Neuronal stem cell (in vitro differentiated cells): ENCODE measurements at regions not wholly inside any gene's neighbourhood (a gene's known extent, or its start where the extent isn't known, plus 50 kb on each side); places are given as distances from the start of the nearest gene placed in this dataset.

Source experiments
- DNase-seq: peaks from one replicate; pipeline ENCODE4 v3.0.0-alpha.2; 2013; ENCODE audit warnings: low spot score
- H2AFZ ChIP-seq: one replicate; pipeline ENCODE4 v1.6.1; 2013; ENCODE audit warnings: mild to moderate bottlenecking, low read length, inconsistent platforms
- H2AK5ac ChIP-seq: 2 replicates; pipeline ENCODE4 v1.6.1; 2013; ENCODE audit warnings: low read depth, mild to moderate bottlenecking, inconsistent platforms, low read length, moderate library complexity, mixed read lengths
- H2BK120ac ChIP-seq: 2 replicates; pipeline ENCODE4 v1.6.1; 2013; ENCODE audit warnings: low read depth, mild to moderate bottlenecking, inconsistent platforms, low read length, moderate library complexity, mixed read lengths
- H2BK12ac ChIP-seq: one replicate; pipeline ENCODE4 v1.6.1; 2013; ENCODE audit warnings: low read length, inconsistent platforms
- H2BK15ac ChIP-seq: 2 replicates; pipeline ENCODE4 v1.6.1; 2013; ENCODE audit warnings: mild to moderate bottlenecking, low read length, inconsistent platforms, mixed read lengths
- H2BK5ac ChIP-seq: one replicate; pipeline ENCODE4 v1.6.1; 2013; ENCODE audit warnings: inconsistent platforms, mild to moderate bottlenecking, low read length, moderate library complexity
- H3K14ac ChIP-seq: one replicate; pipeline ENCODE4 v1.6.1; 2013; ENCODE audit warnings: low read length, inconsistent platforms
- H3K18ac ChIP-seq: 2 replicates; pipeline ENCODE4 v1.6.1; 2013; ENCODE audit warnings: low read length, inconsistent platforms
- H3K23ac ChIP-seq: 2 replicates; pipeline ENCODE4 v1.6.1; 2013; ENCODE audit warnings: low read depth, mild to moderate bottlenecking, mixed read lengths, low read length, inconsistent platforms; ENCODE audit not compliant: poor library complexity
- H3K27ac ChIP-seq: replicated peaks from 3 replicates; pipeline ENCODE4 v1.5.1; 2013; ENCODE audit warnings: low read length, inconsistent platforms
- H3K27me3 ChIP-seq, 3 experiments: 2 replicates each; pipeline ENCODE4 v1.6.1; 2013; ENCODE audit warnings: low read length in 3 of 3, mild to moderate bottlenecking in 2 of 3, inconsistent platforms in 1 of 3, low read depth in 1 of 3, mixed read lengths in 1 of 3, moderate library complexity in 1 of 3; ENCODE audit not compliant: control insufficient read depth in 3 of 3, insufficient read depth in 3 of 3
- H3K36me3 ChIP-seq, 2 donors: replicated peaks in 1 of 2; 2 replicates each; pipeline ENCODE4 v1.6.1; 2013; ENCODE audit warnings: low read length in 2 of 2; ENCODE audit not compliant: control insufficient read depth in 2 of 2, insufficient read depth in 2 of 2
- H3K4ac ChIP-seq: 2 replicates; pipeline ENCODE4 v1.6.1; 2013; ENCODE audit warnings: inconsistent platforms, mild to moderate bottlenecking, low read length, moderate library complexity
- H3K4me1 ChIP-seq, 2 donors: 1 replicate in 1 of 2; 2 replicates in 1 of 2; pipeline ENCODE4 v1.6.1; 2013; ENCODE audit warnings: low read length in 2 of 2, low read depth in 1 of 2; ENCODE audit not compliant: control insufficient read depth in 2 of 2, insufficient read depth in 1 of 2
- H3K4me2 ChIP-seq: one replicate; pipeline ENCODE4 v1.6.1; 2013; ENCODE audit warnings: mild to moderate bottlenecking, low read length, inconsistent platforms; ENCODE audit not compliant: insufficient read depth, poor library complexity, severe bottlenecking
- H3K4me3 ChIP-seq, 2 donors: 2 replicates each; pipeline ENCODE4 v1.5.1; 2013; ENCODE audit warnings: low read length in 2 of 2, mild to moderate bottlenecking in 2 of 2, inconsistent platforms in 1 of 2, moderate library complexity in 1 of 2
- H3K79me1 ChIP-seq: one replicate; pipeline ENCODE4 v1.6.1; 2013; ENCODE audit warnings: low read depth, mild to moderate bottlenecking, inconsistent platforms, low read length, moderate library complexity
- H3K9ac ChIP-seq: one replicate; pipeline ENCODE4 v1.6.1; 2013; ENCODE audit warnings: mild to moderate bottlenecking, low read depth, low read length, inconsistent platforms; ENCODE audit not compliant: poor library complexity
- H3K9me3 ChIP-seq, 2 donors: replicated peaks in 1 of 2; 2 replicates each; pipeline versions ENCODE3 to v1.6.1; 2013; ENCODE audit warnings: low read length in 2 of 2, mild to moderate bottlenecking in 2 of 2, inconsistent platforms in 1 of 2, low read depth in 1 of 2, mixed read lengths in 1 of 2, moderate library complexity in 1 of 2; ENCODE audit not compliant: control insufficient read depth in 2 of 2, insufficient read depth in 1 of 2
- H4K8ac ChIP-seq: one replicate; pipeline ENCODE4 v1.6.1; 2013; ENCODE audit warnings: low read depth, mild to moderate bottlenecking, inconsistent platforms, low read length, moderate library complexity
- H4K91ac ChIP-seq: one replicate; pipeline ENCODE4 v1.6.1; 2013; ENCODE audit warnings: low read length, low read depth, mild to moderate bottlenecking, inconsistent platforms; ENCODE audit not compliant: poor library complexity
- WGBS, 2 donors: extraction: QIAGEN DNeasy Blood & Tissue Kit; methylation state at CpG; one replicate each; pipeline ENCODE4 v1.1.7; 2013; ENCODE audit warnings: missing lambda C conversion rate in 2 of 2, mixed read lengths in 1 of 2; ENCODE audit not compliant: insufficient read length in 2 of 2, insufficient replicate concordance in 1 of 2; ENCODE audit errors: extremely low coverage in 2 of 2; 5-methylcytosine and 5-hydroxymethylcytosine counted together

GRCh38 chr5:100646011-100646410 lies 110.8 kb downstream of the FAM174A start:
- Histone ChIP-seq H2AK5ac (no peak overlapping the region), H4K8ac (no peak overlapping the region), H4K91ac (no peak overlapping the region), H3K18ac (peak overlapping the region; percentile 48), H3K79me1 (no peaks in the 10 kb centered on the region), H3K9me3 (no peaks in the 10 kb centered on the region), H3K27me3 (no peaks in the 10 kb centered on the region), H3K9ac (no peak overlapping the region), H2BK12ac (no peak overlapping the region), H3K23ac (no peak overlapping the region), H2AFZ (no peak overlapping the region), H3K36me3 (no peaks in the 10 kb centered on the region), H2BK15ac (no peak overlapping the region), H3K4me2 (no peak overlapping the region), H3K14ac (no peak overlapping the region), H3K4ac (no peak overlapping the region), H3K27ac (no peak overlapping the region), H3K4me1 (peaks cover 9 to 14% of the 10 kb centered on the region in 2 donors), H2BK120ac (no peak overlapping the region), H3K4me3 (no peak overlapping the region), H2BK5ac (no peak overlapping the region)
- DNase-seq = no peak
- no CpG with 5 or more reads among the region's 3 CpGs for WGBS, 2 donors

GRCh38 chr5:100646691-100647090 lies 111.5 kb downstream of the FAM174A start:
- H2BK12ac ChIP-seq = no peak overlapping the region

GRCh38 chr5:100647461-100648230 lies 112.5 kb downstream of the FAM174A start:
- no peaks in the 10 kb centered on the region for H3K27me3 ChIP-seq
- no peak overlapping the region for H3K4ac ChIP-seq
- H2BK120ac ChIP-seq = no peak overlapping the region
- no peak overlapping the region for H4K8ac ChIP-seq
- H2BK5ac ChIP-seq = no peak overlapping the region
- no CpG with 5 or more reads among the region's 10 CpGs for WGBS, 2 donors
- no peak overlapping the region for H4K91ac ChIP-seq
- H3K36me3 ChIP-seq = no peaks in the 10 kb centered on the region
- H3K4me1 ChIP-seq = peaks cover 9 to 14% of the 10 kb centered on the region in 2 donors
- H3K4me2 ChIP-seq = no peak overlapping the region
- no peak overlapping the region for H3K23ac ChIP-seq
- no peak overlapping the region for H2BK15ac ChIP-seq
- H3K9me3 ChIP-seq = no peaks in the 10 kb centered on the region
- no peak for DNase-seq
- H3K18ac ChIP-seq = no peak overlapping the region
- H3K9ac ChIP-seq = no peak overlapping the region
- no peak overlapping the region for H3K14ac ChIP-seq
- no peak overlapping the region for H2BK12ac ChIP-seq
- H3K79me1 ChIP-seq = no peaks in the 10 kb centered on the region
- H3K27ac ChIP-seq = no peak overlapping the region
- H2AK5ac ChIP-seq = no peak overlapping the region
- no peak overlapping the region for H3K4me3 ChIP-seq
- peak overlapping the region; percentile 36 for H2AFZ ChIP-seq

More at GRCh38 chr5:100646691-100647090, 111.5 kb downstream of the FAM174A start:
- H3K23ac ChIP-seq = no peak overlapping the region
- H3K27ac ChIP-seq = no peak overlapping the region
- H4K91ac ChIP-seq = no peak overlapping the region
- H2AK5ac ChIP-seq = no peak overlapping the region
- H3K27me3 ChIP-seq = no peaks in the 10 kb centered on the region
- no peak overlapping the region for H3K18ac ChIP-seq
- H2BK120ac ChIP-seq = no peak overlapping the region
- no peak overlapping the region for H3K4me3 ChIP-seq
- H4K8ac ChIP-seq = no peak overlapping the region
- H3K14ac ChIP-seq = no peak overlapping the region
- DNase-seq = no peak
- H3K36me3 ChIP-seq = no peaks in the 10 kb centered on the region
- WGBS, 2 donors = no CpG with 5 or more reads among the region's 9 CpGs
- no peak overlapping the region for H2AFZ ChIP-seq
- H2BK5ac ChIP-seq = no peak overlapping the region
- H3K4ac ChIP-seq = no peak overlapping the region
- no peaks in the 10 kb centered on the region for H3K79me1 ChIP-seq
- H2BK15ac ChIP-seq = no peak overlapping the region
- no peaks in the 10 kb centered on the region for H3K9me3 ChIP-seq
- no peak overlapping the region for H3K9ac ChIP-seq
- peaks cover 9 to 14% of the 10 kb centered on the region in 2 donors for H3K4me1 ChIP-seq
- H3K4me2 ChIP-seq = no peak overlapping the region

GRCh38 chr5:100654895-100655294 lies 119.7 kb downstream of the FAM174A start:
- Histone ChIP-seq H3K79me1 (no peaks in the 10 kb centered on the region), H3K27ac (no peak overlapping the region), H3K23ac (no peak overlapping the region), H3K36me3 (no peaks in the 10 kb centered on the region), H3K27me3 (no peaks in the 10 kb centered on the region), H2AK5ac (no peak overlapping the region), H3K14ac (no peak overlapping the region), H3K9me3 (no peaks in the 10 kb centered on the region), H3K4ac (no peak overlapping the region), H2BK12ac (no peak overlapping the region), H4K8ac (no peak overlapping the region), H3K4me3 (no peak overlapping the region), H3K18ac (no peak overlapping the region), H2BK15ac (no peak overlapping the region), H2BK120ac (no peak overlapping the region), H3K4me1 (no peaks in the 10 kb centered on the region), H2AFZ (no peak overlapping the region), H4K91ac (no peak overlapping the region), H3K4me2 (no peak overlapping the region), H3K9ac (no peak overlapping the region), H2BK5ac (no peak overlapping the region)
- DNase-seq = no peak
